Skeletal muscle tissue (tissue), 3 donors: ENCODE measurements at regions not wholly inside any gene's neighbourhood (a gene's known extent, or its start where the extent isn't known, plus 50 kb on each side); places are given as distances from the start of the nearest gene placed in this dataset.

Experiments
- H3K27ac ChIP-seq: one replicate; pipeline ENCODE4 v1.7.0; 2013; ENCODE audit warnings: mild to moderate bottlenecking, low read depth, low read length, inconsistent platforms
- H3K27me3 ChIP-seq, 3 donors: one replicate each; pipeline ENCODE4 v1.7.0; 2013; ENCODE audit warnings: low read length in 3 of 3; ENCODE audit not compliant: control insufficient read depth in 3 of 3, insufficient read depth in 3 of 3
- H3K36me3 ChIP-seq, 3 donors: one replicate each; pipeline ENCODE4 v1.7.0; 2013; ENCODE audit warnings: low read length in 3 of 3; ENCODE audit not compliant: control insufficient read depth in 3 of 3, insufficient read depth in 3 of 3
- H3K4me1 ChIP-seq, 3 donors: one replicate each; pipeline ENCODE4 v1.7.0; 2013; ENCODE audit warnings: low read length in 3 of 3, mild to moderate bottlenecking in 3 of 3; ENCODE audit not compliant: control insufficient read depth in 3 of 3, insufficient read depth in 3 of 3
- H3K4me3 ChIP-seq, 3 donors: one replicate each; pipeline ENCODE4 v1.7.0; 2013; ENCODE audit warnings: low read length in 3 of 3
- H3K9ac ChIP-seq, 3 donors: one replicate each; pipeline ENCODE4 v1.7.0; 2013; ENCODE audit warnings: low read length in 3 of 3, mild to moderate bottlenecking in 3 of 3, moderate library complexity in 2 of 3, low read depth in 1 of 3
- H3K9me3 ChIP-seq, 3 donors: one replicate each; pipeline ENCODE4 v1.7.0; 2013; ENCODE audit warnings: low read length in 3 of 3; ENCODE audit not compliant: control insufficient read depth in 3 of 3
- donor health status: Osteomylitis.

DNA sequence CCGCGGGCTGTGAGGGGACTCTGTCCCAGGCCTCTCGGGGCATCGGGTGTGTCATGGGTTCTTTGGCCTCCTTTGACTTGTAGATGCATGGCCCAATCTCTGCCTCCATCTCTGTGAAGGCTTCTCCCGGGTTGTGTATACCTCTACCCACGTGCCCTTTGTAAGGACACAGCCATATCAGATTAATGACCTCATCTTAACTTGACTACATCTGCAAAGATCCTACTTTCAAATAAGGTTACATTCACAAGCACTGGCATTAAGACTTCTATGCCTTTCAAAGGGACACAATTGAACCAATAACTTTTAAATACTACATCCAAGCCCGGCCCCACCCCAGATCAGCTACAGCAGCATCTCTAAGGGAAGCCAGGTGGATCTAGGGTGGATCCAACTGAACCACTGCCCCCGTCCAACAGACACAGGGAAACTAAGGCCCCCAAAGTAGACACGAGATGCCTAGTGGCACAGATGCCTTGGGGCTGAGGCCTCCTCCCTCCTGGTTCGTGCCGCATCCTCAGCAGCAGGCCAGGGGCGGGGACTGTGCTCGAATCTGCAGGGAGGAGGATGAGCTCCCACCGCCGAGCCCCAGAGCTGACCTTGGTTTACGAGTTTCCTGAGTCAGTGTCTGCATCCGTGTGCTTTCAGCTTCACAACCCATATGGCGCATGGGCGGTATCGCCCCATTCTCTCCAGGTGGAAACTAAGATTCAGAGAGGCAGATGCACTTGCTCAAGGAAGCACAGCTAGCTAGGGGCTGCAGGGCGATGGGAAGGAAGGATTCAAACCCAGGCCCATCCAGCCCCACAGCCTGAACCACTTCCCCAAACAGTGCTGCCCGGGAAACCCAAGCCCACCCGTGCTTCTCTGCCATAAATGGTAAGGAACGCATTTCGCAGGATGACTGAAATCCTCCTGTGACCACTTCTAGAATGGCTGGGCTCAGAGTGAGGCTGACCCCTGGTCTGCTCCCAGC is 353.3 kb downstream of the C16orf95 start:
- H3K9ac ChIP-seq, result no peak overlapping the region
- no peaks in the 10 kb centered on the region for H3K4me1 ChIP-seq
- H3K4me3 ChIP-seq, result no peak overlapping the region
- H3K36me3 ChIP-seq, result no peaks in the 10 kb centered on the region
- no peak overlapping the region for H3K27ac ChIP-seq
- peaks cover 42 to 65% (median 56%) of the 10 kb centered on the region in 3 donors for H3K27me3 ChIP-seq
- H3K9me3 ChIP-seq, result no peaks in the 10 kb centered on the region

DNA sequence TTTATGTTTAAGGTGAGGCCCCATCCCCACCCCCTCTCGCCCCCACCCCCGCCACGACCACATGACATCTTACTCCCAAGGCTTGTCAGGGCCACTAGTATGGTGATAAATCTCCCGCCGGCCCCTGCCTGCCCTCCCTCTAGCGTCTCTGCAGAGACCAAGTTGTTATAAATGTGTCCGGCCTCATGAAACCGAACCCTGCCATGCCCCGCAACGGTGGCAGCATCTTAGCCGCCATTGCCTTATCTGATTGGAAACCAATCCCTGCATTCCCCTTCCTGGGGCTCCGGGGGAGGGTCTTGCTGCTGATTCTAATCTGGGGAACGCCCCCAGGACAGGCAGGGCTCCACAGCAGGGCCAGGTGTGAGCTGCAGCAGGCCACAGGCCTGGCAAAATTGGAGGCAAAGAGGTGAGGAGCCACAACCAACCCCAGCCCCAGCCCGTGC is 352.4 kb downstream of the C16orf95 start:
- Histone ChIP-seq H3K4me1 (no peaks in the 10 kb centered on the region), H3K9me3 (no peaks in the 10 kb centered on the region), H3K27ac (no peak overlapping the region), H3K36me3 (no peaks in the 10 kb centered on the region), H3K27me3 (peaks cover 38 to 65% (median 53%) of the 10 kb centered on the region in 3 donors), H3K4me3 (no peak overlapping the region), H3K9ac (no peak overlapping the region)

DNA sequence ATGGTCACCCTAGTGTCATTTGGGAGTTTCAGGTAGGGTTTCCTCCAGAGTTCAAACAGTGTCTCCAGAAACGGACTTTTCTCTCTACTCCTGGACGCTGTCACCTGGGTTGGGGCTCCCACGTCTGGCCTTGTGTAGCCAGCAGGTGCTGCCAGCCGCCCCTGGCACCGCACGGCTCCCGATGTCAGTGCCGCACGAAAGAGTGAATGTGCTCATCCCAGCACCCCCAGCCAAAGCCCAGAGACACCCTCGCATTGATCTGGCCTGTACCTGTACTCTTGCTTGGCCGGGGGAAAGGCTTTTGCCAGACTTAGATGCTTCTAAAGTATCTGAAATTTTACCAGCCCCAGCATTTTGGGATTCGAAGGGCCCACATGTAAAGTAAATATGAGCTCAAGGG is 351.9 kb downstream of the C16orf95 start:
- Histone ChIP-seq H3K9me3 (no peaks in the 10 kb centered on the region), H3K27me3 (peaks cover 35 to 65% (median 52%) of the 10 kb centered on the region in 3 donors), H3K4me3 (no peak overlapping the region), H3K4me1 (no peaks in the 10 kb centered on the region), H3K27ac (no peak overlapping the region), H3K9ac (no peak overlapping the region), H3K36me3 (no peaks in the 10 kb centered on the region)

DNA sequence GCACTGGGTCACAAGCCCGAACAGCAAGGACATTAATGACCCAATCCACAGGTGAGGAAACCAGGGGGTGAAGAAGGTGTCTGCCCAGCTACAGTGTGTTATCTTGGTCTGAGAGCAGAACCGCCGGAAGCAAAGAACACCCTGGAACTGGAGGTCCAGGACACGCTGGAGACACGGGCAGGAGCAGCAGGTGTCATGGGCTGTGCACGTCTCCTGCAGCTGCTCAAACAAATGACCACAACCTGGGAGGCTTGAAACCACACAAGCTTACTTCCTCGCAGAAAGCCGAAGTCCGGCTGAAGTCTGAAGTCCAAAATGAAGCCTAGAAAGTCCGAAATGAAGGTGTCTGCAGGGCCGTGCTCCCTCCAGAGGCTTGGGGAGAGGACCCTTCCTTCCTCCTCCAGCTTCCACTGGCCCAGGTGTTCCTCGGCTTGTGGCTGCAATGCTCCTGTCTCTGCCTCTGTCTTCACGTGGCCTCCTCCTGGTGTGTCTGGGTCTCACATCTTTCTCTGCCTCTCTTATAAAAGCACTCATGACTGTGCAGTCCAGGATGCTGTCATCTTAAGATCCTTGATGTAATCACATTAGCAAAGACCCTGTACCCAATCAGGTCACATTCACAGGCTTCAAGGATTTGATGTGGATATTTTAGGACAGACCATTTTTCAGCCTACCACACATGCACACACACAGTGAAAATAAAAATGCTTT is 351.2 kb downstream of the C16orf95 start:
- no peak overlapping the region for H3K4me3 ChIP-seq
- H3K9ac ChIP-seq, result no peak overlapping the region
- H3K4me1 ChIP-seq, result no peaks in the 10 kb centered on the region
- H3K27ac ChIP-seq, result no peak overlapping the region
- peaks cover 0 to 2% (median 0%) of the 10 kb centered on the region in 3 donors for H3K9me3 ChIP-seq
- no peaks in the 10 kb centered on the region for H3K36me3 ChIP-seq
- peaks cover 28 to 66% (median 51%) of the 10 kb centered on the region in 3 donors for H3K27me3 ChIP-seq

DNA sequence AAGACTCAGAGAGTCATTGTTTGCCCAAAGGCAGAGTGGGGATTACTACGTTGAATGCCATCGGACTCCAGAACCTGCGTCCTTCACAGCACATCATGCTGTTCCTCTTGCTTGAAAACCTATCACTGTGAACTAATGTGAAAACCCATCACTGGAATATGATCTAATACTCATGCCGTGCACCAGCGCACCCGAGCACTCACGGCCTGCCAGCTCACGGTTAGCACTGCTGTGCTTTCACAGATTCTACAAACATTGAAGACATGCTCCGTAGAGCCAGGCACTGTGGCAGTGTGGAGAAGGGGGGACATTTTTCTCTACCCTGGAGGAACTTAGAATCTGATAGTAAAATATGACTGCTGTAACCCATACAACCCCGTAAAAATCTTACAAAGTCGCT is 350.4 kb downstream of the C16orf95 start:
- Histone ChIP-seq H3K9me3 (peaks cover 0 to 2% (median 0%) of the 10 kb centered on the region in 3 donors), H3K27ac (no peak overlapping the region), H3K36me3 (no peaks in the 10 kb centered on the region), H3K27me3 (peaks cover 21 to 62% (median 49%) of the 10 kb centered on the region in 3 donors), H3K4me3 (no peak overlapping the region), H3K4me1 (no peaks in the 10 kb centered on the region), H3K9ac (no peak overlapping the region)

DNA sequence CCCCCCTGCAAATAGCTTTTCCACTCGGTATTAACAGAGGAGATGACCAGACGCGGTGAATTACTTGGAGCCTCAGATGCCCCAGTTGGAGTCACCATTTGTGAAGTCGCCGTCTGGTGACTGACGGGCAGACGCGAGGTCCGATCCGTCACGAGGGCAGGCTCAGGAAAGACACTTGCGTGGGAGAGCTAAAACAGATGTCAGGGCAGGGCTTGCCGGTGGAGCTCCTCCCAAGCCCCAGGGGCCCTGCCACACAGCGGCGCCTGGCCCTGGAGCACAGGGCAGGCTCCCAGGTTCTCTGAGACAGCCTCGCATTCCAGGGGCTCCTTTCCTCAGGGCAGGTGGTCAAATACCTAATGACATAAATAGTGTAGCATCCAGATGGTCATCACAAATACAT is 348.3 kb downstream of the C16orf95 start:
- Histone ChIP-seq H3K4me3 (no peak overlapping the region), H3K27me3 (peaks cover 20 to 48% (median 41%) of the 10 kb centered on the region in 3 donors), H3K9me3 (peaks cover 0 to 2% (median 0%) of the 10 kb centered on the region in 3 donors), H3K4me1 (no peaks in the 10 kb centered on the region), H3K27ac (no peak overlapping the region), H3K9ac (no peak overlapping the region), H3K36me3 (no peaks in the 10 kb centered on the region)

DNA sequence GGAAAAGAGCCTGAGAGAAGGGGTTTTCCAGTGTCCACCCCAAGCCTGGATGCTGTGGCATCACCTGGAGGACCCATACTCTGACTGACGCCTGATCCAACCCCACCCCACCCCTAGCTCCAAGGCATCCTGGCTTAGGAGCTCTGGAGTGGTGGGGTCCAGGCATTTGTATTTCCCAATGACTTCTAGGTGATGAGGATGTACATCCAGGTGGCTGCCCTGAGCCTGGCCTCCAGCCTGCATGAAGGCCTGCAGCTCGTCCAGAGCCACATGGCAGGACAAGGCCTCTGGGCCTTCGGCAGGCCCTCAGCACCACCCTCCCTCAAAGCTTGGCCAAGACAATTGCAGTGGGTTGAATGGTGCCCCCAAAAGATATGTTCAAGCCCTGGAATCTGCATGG is 347.5 kb downstream of the C16orf95 start:
- H3K9ac ChIP-seq, result no peak overlapping the region
- H3K36me3 ChIP-seq, result no peaks in the 10 kb centered on the region
- H3K4me1 ChIP-seq, result no peaks in the 10 kb centered on the region
- no peak overlapping the region for H3K27ac ChIP-seq
- no peak overlapping the region for H3K4me3 ChIP-seq
- peaks cover 0 to 2% (median 0%) of the 10 kb centered on the region in 3 donors for H3K9me3 ChIP-seq
- H3K27me3 ChIP-seq, result peaks cover 16 to 41% (median 34%) of the 10 kb centered on the region in 3 donors

DNA sequence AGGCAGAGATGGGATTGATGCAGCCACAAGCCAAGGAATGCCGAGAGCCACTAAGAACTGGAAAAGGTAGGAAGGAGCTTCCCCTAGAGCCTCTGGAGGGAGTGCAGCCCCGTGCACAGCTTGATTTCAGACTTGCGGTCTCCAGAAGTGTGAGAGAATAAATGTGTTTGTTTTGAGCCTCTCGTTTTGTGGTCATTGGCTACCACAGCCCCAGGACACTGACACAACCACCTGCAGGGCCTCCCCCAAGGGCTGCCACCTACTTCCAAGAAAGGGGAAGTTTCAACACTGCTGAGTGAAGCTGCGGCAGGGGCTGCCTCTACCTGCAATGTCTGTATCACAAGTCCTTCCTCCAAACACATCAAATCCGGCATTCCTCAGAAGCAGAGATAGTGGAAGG is 346.9 kb downstream of the C16orf95 start:
- Histone ChIP-seq H3K9ac (no peak overlapping the region), H3K4me3 (no peak overlapping the region), H3K36me3 (no peaks in the 10 kb centered on the region), H3K27ac (no peak overlapping the region), H3K9me3 (peaks cover 0 to 2% (median 0%) of the 10 kb centered on the region in 3 donors), H3K27me3 (peaks cover 16 to 41% (median 28%) of the 10 kb centered on the region in 3 donors), H3K4me1 (no peaks in the 10 kb centered on the region)

DNA sequence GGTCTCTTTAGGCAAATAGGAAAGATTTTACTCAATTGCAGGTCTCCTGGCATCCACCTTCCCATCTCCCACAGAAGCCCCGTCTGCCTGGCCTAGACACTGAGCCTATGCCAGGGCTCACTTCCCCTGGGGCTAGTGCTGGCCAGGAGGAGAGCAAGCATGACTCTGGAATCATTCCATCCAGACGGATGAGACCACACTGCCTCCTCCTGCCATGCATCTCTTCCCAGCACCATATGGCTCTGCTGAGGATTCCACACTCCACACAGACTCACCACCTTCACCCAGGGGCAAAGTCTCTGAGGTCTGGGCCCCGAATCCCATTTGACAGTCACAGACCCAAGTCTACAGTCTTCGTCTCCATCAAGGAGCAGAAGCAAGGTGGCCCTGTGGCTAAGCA is 346.5 kb downstream of the C16orf95 start:
- H3K27ac ChIP-seq, result no peak overlapping the region
- H3K36me3 ChIP-seq, result no peaks in the 10 kb centered on the region
- no peaks in the 10 kb centered on the region for H3K4me1 ChIP-seq
- no peak overlapping the region for H3K4me3 ChIP-seq
- peaks cover 14 to 40% (median 28%) of the 10 kb centered on the region in 3 donors for H3K27me3 ChIP-seq
- H3K9me3 ChIP-seq, result peaks cover 0 to 2% (median 0%) of the 10 kb centered on the region in 3 donors
- H3K9ac ChIP-seq, result no peak overlapping the region

DNA sequence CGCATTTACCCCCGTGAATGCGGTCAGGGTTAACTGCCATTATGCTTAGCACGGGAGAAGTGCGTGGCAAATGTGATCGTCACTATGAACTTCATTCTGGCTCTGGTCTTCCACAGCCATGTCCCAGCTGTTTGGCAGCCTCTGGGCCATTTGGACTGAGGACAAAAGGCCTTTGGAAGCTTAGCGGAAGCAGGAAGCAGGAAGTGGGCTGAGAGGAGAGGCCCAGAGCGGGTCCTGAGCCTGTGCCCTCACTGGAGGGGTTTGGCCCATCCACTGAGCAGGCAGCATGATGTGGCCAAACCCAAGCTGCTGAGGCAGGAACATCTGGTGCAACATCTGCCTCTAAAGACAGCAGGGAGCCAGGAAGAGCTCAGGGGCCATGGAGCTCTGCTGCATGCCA is 345.9 kb downstream of the C16orf95 start:
- Histone ChIP-seq H3K4me1 (no peaks in the 10 kb centered on the region), H3K36me3 (no peaks in the 10 kb centered on the region), H3K4me3 (no peak overlapping the region), H3K9ac (no peak overlapping the region), H3K9me3 (peaks cover 0 to 2% (median 0%) of the 10 kb centered on the region in 3 donors), H3K27ac (no peak overlapping the region), H3K27me3 (peaks cover 9 to 37% (median 26%) of the 10 kb centered on the region in 3 donors)
